HG02852 (cell line): ENCODE measurements at regions not wholly inside any gene's neighbourhood (a gene's known extent, or its start where the extent isn't known, plus 50 kb on each side); places are given as distances from the start of the nearest gene placed in this dataset.
"Not testable (repeated sequence)": the region's sequence is repeated elsewhere in the genome, so short reads cannot be mapped to it uniquely, and the experiment has no call there.

ENCODE experiments used
- ATAC-seq: cut with Tn5 transposase; IDR thresholded peaks from one replicate; pipeline ENCODE4 v1.9.1; 2021; ENCODE audit warnings: mild to moderate bottlenecking, moderate library complexity; ENCODE audit not compliant: unreplicated experiment

DNA sequence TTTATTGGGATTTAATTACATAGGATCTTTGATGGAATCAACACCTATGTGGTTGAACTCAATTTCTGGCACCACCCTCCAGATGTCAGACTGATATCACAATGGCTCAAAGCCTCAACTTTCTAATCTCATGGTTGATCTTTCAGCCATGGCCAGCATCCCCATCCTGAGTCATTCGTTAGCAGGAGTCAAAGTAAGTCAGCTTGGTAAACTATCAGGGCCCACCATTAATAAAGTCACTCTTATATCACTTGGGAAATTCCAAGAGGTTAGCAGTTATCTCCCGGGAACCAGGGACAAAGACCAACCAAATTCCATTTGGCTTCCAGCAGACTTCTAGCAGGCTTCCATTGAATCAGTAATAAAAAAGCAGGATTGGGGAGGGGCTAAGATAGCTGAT, 50.7 kb upstream of the TNFSF4 start:
- ATAC-seq, result no peak

DNA sequence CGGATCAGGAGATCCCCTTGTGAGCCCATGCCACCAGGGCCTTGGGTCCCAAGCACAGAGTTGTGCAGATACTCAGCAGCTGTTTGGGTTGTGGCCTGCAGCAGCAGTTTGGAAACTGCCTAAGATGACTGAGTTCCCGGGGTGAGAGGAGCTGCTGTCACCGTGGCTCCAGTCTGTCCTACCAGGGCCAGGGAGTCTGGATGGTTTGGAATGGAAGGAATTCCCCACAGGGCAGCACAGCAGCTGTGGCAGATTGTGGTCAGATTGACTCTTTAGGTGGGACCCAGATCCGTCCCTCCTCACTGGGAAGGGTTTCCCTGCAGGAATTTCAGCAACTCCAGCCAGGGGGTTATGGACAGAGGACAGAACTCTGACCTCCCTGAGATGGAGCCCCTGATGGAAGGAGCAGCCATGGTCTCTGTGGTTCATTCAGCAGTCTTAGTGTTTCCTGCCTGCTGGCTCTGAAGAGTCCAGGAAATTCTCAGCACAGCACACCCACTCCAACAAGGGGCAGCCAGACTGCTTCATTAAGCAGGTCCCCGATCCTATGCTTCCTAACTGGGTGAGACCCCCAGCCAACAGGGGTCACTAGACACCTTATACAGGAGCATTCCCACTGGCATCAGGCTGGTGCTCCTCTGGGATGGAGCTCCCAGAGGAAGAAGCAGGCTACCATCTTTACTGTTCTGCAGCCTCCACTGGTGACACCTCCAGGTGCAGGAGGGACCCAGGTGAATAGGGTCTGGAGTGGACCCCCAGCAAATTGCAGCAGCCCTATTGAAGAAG, 51.5 kb upstream of the TNFSF4 start:
- no peak for ATAC-seq

DNA sequence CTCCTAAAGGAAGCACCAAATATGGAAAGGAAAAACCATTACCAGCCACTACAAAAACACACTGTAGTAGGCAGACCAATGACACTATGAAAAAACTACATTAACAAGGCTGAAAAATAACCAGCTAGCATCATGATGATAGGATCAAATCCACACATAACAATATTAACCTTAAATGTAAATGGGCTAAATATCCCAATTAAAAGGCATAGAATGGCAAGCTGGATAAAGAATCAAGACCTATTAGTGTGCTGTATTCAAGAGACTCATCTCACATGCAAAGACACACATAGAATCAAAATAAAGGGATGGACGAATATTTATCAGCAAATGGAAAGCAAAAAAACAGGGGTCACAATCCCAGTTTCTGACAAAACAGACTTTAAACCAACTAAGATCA, 53.2 kb upstream of the TNFSF4 start:
- ATAC-seq, result not testable (repeated sequence)

DNA sequence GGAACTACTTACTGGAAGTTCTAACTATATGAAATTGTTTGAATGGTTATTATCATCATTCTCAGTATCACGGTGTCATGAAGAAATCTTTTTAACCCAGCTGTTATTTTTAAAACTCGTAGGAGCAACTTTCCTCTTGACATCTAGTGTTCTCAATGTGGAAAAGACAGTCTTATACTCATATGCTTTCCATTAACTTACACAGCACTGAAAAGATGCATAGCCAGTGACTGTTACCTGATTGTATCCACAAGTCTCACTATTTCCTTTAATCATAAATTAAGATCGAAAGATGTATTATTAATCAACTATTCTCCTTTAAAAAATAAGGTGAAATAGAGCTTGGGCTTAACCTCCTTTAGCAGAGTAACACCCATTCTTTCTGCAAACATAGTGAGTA, 59.7 kb upstream of the TNFSF4 start:
- no peak for ATAC-seq

DNA sequence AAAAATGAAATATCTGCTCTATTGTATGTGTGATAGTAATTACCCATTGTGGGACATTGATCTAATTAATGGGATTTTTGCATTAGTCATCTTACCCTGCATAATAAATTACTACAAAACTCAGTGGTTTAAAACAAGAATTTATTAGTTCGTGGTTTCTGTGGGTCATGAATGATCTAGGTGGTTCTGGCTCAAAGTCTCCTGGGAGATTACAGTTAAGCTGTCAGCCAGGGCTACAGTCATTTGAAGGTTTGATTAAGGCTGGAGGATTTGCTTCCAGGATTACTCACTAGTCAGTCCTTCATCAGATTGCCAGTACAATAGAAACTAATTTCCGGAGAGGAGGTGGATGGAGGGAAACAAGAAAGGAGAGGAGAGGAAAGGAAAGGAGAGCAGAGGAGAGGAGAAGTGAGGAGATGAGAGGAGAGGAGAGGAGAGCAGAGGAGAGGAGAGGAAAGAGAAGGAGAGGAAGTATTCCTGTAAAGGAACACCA, 60.4 kb upstream of the TNFSF4 start:
- no peak for ATAC-seq

DNA sequence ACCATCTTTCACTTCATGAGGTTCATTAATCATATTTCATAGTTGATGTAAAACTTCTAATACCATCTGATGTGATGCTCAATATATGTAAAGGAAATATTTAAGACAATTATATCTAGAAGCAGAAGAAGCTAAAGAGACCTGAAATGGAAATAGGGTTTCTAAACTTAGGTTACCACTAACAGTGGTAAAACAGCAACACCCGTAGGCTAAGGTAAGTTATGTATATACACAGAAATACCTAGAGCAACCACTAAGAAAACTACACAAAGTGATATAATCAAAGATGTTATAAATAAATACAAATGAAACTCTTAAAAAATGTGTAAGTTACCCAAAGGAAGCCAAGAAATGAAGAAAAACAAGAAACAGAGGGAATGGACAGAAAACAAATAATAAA, 61.1 kb upstream of the TNFSF4 start:
- no peak for ATAC-seq

DNA sequence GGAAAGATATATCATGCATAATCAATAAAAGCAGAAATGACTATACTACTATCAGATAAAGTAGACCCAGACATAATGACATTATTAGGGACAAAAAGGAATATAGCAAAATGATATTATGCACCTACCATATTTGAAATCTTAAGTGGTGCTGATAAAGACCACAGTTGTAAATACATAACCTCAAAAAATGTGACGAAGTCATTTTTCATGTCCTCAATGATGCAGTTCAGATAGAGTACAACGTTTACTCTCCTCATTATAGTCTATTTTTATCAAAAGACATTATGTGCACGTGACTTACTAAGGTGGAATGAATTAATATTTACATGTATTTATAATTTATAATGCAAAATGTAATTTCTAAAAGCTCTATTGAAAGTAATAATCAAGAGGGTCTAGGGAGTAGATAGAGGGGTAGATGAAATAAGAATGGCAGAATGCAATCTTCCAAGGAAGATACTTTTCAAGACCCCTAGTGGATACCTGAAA, 61.7 kb upstream of the TNFSF4 start:
- ATAC-seq, result no peak

DNA sequence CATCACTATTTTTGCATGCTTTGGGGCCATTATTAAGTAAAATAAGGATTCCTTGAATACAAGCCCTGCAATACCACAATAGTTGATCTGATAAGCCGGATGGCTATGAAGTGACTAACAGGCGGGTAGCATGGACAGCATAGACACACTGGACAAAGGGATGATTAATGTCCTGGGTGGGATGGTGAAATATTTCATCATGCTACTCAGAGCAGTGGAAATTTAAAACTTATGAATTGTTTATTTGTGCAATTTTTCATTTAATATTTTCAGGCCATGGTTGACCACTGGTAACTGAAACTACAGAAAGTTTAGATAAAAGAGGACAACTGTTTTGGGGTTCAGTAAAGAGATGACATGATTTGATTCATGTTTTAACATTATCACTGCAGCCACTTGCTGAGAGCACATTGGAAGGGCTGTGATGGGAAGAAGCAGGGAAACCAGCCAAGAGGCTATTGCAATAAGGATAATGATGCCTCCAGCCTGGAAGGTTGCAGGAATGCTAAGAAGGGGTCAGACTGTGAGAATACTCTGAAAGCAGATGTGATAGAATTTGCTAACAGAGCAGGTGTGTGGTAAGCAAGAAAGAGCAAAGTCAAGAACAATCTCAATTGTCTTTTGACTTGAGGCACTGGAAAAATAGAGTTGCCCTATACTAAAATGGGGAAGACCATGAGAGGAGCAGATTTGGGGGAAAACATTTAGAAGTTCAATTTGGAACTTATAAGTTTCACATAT, 62.5 kb upstream of the TNFSF4 start:
- no peak for ATAC-seq

DNA sequence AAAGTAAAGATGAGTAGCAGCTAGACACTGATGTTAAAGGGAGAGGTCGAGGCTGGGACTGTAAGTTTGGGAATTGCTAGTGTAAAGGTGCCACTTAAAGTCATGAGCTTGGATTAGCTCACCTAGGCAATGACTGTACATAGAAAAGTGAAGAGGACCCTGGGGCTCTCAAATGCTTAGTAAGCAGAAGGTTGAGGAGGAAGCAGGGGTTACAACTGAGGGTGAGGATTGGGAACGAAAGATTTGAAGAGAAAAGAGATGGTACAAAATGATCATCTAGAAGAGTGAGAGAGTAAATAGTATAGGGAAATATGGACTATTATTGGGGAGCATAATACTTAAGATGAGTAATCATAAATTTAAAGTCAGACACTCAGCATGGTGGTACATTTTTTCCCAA, 63.1 kb upstream of the TNFSF4 start:
- no peak for ATAC-seq

DNA sequence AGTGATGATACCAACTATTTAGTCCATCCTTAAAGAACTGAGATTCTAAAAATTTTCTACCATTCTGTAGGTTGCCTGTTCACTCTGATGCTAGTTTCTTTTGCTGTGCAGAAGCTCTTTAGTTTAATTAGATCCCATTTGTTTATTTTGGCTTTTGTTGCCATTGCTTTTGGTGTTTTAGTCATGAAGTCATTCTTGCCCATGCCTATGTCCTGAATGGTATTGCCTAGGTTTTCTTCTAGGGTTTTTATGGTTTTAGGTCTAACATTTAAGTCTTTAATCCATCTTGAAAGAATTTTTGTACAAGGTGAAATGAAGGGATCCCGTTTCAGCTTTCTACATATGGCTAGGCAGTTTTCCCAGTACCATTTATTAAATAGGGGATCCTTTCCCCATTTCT, 63.9 kb upstream of the TNFSF4 start:
- ATAC-seq, result not testable (repeated sequence)

DNA sequence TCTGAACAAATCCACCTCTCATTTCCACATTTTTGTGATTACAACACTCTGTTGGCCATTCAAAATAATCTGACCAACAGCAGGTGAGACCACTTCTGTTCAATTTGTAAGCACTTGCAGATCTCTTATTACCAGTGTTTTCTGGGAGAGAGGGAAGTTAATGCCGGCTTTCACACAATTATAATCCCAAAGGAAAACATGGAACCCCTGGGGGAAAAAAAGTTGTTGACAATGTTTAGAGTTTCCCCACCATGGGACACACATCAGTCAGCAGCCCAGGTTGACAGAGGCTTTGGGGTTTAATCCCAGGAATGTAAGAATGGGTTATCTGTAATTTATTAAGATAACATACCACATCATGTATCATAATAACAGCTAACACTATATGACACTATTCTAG, 68.4 kb upstream of the TNFSF4 start:
- ATAC-seq, result no peak

DNA sequence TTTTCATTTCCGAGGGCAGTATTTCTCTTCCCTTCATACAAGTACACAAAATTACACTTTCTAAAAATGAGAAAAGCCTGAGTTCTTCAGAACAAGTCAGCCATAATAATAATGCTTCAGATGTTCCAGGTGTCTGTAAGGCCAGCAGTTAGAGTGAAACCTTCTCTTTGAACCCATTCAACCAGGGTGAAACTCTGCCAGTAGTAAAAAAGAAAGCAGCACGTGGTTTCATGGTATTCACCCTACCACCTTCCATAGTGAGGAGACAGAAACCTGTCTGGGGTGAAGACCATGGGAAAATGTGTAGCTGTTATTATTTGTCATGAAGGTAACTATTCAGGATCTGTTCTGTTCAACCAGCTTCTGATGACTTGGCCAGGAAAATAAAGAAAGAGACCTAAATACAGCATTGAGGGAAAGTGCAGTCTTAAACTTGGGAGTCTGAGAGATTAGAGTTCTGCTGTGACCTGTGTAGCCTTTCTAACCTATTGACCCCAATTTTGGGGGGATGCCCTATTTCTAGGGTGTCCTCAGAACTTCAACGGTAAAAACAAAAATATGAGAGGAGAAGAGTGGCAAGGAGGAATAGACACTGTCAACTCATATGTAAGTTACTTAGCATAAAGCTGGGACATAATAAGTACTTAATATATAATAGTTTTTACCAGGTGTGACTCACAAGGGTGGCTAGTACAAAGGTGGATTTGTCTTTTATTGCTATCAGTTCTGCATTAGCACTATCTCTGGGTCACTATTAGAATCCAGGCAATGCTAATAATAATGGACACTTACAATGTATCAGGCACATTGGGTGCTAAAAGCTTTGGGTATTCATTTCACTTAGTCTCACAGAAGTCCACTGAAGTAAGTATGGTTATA, 70.0 kb upstream of the TNFSF4 start:
- ATAC-seq, result peak; percentile 79

DNA sequence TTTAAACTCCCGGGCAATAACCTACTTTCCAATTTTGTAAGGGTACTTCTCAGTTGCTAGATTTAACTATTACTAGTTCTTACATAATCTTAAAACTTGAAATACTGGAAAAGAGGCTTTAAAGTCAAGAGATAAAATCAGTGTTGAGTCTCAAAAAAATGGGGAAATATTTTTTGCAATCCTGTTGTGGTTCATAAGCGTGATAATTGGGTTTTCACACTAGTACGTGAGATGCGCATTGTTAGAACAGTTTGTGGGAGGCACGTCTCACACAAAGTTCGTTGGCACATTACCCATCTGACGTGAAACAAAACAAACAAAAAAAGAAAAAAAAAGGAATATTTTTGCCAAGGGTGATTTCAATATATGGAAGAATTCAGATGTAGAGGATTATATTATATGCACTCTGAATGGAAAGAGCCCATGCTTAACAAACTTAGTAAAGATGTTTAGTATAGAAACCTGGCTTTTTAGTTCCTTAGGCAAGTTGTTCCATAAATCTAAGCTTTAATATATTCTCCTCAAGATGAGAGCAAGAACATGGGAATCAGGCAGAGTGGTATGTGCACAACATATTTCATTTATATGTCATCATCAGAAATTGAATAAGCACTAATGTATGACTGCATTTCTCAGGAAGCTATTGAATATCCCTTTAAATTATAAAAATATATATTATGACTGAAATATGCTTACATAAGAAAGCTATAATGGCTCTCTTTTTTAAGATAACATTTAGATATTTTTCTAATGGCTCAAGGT, 73.9 kb upstream of the TNFSF4 start:
- no peak for ATAC-seq

DNA sequence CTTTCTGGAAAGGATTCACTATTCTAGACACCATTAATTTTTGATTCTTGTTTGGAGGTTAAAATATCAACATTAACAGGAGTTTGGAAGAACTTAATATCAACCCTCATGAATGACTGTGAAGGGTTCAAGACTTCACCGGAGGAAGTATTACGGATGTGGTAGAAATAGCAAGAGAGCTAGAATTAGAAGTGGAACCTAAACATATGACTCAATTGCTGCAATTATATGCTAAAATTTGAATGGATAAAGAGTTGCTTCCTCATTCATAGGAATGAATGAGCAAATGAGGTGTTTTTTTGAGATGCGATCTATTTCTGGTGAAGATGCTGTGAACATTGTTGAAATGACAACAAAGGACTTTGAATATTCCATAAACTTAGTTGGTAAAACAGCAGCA, 77.9 kb upstream of the TNFSF4 start:
- ATAC-seq, result no peak

DNA sequence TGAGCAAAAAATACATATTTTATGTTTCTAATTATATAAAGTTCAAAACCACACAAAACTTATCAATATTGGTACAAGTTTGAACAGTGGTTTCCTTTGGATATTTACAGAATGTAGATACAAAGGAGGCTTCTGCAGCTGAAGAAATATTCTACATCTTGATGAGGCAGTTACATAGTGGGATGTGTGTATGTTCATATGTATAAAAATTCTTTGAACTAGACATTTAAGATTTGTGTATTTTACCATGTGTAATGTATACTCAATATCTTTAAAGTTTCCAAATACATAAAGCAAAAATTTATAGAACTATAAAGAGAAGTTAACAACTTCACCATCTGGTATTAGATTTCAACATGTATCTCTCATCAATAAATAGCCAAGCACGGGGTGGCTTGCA, 80.7 kb upstream of the TNFSF4 start:
- ATAC-seq, result no peak

DNA sequence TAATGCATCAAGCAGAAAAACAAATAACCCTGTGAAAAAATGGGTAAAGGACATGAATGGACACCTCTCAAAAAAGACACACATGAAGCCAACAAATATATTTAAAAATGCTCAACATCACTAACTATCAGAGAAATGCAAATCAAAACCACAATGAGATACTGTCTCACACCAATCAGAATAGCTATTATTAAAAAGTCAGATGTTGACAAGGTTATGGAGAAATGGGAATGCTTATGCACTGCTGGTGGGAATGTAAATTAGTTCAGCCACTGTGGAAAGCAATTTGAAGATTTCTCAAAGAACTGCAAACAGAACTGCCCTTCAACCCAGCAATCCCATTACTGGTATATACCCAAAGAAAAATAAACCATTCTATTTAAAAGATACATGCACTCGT, 86.6 kb upstream of the TNFSF4 start:
- ATAC-seq, result no peak

DNA sequence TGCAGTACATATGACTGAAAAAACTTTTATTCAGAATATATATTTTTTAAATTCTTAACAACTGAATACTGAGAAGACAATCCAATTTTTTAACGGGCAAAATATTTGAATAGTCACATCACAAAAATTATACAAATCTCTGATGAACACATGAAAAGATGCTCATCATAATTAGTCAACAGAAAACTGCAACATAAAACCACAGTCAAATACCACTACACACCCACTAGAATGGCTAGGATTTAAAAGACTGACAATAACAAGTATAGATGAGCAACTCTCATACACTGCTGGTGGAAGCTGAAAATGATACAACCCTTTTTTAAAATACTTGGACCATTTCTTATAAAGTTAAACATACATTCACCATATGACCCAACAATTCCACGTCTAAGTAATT, 87.7 kb upstream of the TNFSF4 start:
- no peak for ATAC-seq

DNA sequence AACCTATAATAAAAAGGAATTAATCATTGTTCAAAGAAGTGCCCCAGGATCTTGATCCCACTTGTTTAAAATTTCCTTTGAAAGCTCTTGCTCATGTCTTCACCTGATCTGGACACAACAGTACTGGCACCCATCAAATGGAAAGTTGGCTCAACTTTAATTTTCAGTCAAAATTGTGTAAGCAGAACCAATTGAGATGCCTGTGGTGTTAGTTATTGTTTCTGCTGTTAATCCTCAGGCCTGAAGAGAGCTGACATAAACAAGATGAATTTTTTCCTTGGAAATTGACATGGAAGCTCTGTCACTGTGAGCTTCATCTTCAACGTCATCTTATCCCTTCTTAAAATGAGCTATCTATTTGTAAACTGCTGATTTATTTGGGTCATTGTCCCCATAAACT, 88.3 kb upstream of the TNFSF4 start:
- ATAC-seq, result no peak

DNA sequence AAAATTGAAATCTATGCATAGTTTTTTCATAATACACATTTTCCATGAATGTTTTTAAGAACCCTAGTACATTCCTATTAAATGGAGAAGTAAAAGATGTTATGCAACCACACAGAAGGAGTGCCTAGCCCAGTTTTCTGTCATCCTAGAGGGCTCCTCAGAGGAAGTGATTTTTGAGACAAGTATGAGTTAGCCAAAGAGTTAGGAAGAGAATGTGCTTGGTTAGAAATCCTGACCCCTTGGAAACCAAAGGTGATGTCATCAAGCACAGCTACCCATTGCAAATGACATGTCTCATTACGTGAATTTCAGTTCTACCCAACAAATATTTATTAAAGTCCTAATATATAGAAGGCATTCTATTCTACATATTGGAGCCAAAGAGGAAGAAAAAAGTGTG, 88.9 kb upstream of the TNFSF4 start:
- ATAC-seq, result no peak

DNA sequence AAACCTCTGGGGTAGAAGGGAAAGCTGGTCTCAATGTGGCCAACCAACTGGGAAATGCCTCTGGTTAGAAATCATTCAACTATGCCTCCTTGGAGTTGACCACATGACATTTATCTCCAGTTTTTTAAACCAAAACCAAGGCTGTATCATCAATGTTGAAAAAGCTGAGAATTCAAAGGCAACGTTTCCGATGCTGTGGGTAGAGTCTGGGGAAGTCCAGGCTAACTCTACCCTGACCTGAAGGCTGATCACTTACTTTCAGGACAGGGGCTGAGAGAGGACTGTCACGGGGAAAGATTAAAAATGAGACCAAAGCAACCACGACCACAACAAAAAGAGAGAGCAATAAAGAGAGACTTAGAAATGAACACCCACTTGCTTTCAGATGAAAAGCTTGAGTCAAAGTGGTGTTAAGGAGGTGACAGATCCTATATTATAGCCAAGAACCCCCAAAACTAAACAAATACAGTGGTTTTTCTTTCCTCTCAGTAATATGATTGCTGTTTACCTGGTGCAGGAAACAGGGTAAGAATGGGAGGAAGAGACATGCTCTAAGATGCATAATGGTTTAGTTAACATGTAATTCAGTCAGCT, 90.8 kb upstream of the TNFSF4 start:
- ATAC-seq, result peak; percentile 96
